ENCODE measurements at regions not wholly inside any gene's neighbourhood (a gene's known extent, or its start where the extent isn't known, plus 50 kb on each side); places are given as distances from the start of the nearest gene placed in this dataset.
"Not testable (repeated sequence)": the region's sequence is repeated elsewhere in the genome, so short reads cannot be mapped to it uniquely, and the experiment has no call there.

DNA sequence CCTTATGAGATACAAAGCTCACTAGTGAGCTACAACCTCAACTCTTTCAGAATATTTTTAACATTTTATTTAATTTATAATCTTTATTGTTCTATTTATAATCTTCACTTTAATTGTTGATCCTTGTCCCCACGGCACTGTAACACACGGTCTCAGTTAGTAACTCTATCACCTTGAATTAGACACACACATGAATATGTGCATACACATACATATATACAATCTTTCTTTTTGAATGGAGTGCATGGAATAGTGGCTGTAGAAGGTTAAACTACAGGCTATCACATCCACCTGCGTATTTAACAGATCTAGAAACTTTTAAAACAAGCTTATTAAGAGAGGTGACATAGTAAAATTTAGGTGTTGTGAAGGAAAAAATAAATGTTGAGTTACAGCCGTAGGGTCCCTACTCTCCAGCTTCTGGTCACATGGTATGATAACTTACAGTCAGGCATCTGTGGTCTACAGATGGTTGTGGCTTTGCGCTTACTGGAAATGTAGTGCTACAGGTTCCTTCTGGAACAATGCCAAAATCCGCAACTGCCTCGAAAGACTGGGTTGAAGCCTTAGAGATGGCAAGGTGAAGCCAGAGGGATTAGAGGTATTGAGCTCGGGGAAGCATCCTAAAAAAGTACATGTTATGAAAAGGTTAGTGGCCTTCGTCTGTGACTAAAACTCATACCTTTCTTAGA lies 1324.1 kb upstream of the SLC39A10 start:
- no peak for DNase-seq

GRCh38 chr2:194328456-194328855 lies 1328.6 kb upstream of the SLC39A10 start:
- DNase-seq = no peak

- no peak for DNase-seq
These were observed 1329.7 kb upstream of the SLC39A10 start for GRCh38 chr2:194327196-194327888.

GRCh38 chr2:194323740-194324139 lies 1333.3 kb upstream of the SLC39A10 start:
- DNase-seq = no peak

DNA sequence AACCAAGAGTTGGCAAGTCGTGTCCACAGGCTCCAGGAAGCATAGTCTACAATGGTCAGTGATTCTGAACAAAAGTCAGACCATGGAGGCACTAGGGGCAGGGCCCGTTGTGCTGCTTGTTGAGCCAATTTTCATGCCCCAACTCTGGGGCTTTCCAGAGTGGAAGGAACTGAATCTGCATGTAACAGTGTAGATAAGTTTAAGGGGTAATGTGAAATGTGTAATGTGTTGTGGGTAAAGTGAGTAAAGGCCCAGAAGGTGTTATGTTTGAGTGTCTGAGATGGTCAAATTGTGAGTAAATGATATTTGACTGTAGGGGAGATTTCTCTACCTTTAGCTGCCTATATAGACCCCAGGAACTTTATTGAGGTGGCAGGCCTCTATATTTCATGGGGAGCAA lies 1336.5 kb upstream of the SLC39A10 start:
- no peak for DNase-seq

DNA sequence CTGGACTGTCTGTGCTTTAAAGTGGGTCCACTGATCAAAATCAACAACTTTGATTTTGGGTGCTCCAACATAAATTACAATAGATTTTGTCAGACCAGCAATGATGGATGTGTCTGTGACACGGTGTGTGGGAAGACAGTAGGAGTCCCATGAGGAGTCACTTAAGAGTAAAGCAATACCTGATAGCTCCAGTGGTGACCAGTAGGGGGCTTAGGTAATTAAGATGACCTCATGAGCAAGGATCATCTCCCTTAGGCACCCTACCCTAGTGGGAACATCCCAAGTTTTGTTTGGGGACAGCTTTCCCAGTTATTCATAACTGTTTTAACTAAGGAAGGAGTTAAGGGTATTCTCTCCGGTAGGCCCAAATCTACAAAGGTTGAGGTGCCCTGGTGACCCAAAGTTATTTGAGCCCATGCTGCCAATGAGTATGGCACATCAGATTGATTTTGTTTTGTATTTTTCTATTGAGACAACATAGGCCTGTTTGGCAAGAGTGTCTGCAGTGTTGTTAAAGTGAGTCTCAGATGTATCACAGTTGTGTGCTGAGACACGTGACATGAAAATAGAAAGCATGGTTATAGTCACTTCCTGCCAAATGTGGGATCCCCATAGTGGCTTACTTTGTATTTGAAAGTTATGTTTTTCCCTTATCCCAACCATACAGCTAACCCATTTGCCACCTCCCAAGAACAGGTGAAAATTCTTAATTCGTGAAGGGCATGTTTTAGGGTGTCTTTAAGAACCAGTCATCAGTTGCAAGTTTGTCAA lies 1337.6 kb upstream of the SLC39A10 start:
- no peak for DNase-seq

- DNase-seq = no peak
These were observed 1343.0 kb upstream of the SLC39A10 start for GRCh38 chr2:194314042-194314441.

DNA sequence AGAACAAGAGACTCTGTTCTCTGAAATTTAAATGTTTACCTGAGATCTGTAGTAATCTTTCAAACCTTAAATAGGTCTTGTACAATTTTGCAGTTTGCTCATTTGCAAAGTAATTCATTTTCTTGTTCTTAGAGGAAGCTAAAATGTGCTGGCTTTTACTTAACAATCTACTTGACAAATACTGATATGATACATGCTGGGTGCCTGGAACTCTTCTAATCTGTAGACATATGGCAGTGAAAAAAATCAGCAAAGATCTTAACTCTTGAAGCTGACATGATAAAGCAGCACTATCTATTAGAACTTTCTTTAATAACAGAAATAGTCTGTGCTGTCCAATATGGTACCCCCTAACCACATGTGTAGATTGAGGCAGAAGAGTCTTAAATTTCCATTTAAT lies 1352.8 kb upstream of the SLC39A10 start:
- DNase-seq = no peak

- DNase-seq = no peak
These were observed 1355.1 kb upstream of the SLC39A10 start for GRCh38 chr2:194301946-194302345.

DNA sequence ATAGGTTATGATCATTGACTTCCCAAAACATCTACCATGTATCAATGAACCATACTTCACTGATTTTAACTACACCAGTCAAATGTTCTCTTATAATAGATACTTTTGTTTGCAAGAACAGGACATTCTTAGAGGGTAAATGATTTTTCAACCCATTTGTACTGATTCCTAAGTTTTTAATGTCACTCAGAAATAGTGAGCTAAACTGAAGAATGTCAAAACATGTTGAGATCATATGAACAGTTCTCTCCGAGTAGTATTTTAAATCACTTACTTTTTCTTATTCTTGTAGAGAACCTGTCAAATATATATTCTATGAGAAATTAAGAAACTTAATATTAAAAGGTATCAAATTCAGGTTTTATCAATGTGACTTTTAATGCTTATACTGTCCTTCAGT lies 1362.9 kb upstream of the SLC39A10 start:
- DNase-seq = no peak

- no peak for DNase-seq
These were observed 1365.9 kb upstream of the SLC39A10 start for GRCh38 chr2:194291104-194291503.

GRCh38 chr2:194289712-194290346 lies 1367.2 kb upstream of the SLC39A10 start:
- no peak for DNase-seq

- not testable (repeated sequence) for DNase-seq
These were observed 1380.4 kb upstream of the SLC39A10 start for GRCh38 chr2:194276667-194277066.

DNA sequence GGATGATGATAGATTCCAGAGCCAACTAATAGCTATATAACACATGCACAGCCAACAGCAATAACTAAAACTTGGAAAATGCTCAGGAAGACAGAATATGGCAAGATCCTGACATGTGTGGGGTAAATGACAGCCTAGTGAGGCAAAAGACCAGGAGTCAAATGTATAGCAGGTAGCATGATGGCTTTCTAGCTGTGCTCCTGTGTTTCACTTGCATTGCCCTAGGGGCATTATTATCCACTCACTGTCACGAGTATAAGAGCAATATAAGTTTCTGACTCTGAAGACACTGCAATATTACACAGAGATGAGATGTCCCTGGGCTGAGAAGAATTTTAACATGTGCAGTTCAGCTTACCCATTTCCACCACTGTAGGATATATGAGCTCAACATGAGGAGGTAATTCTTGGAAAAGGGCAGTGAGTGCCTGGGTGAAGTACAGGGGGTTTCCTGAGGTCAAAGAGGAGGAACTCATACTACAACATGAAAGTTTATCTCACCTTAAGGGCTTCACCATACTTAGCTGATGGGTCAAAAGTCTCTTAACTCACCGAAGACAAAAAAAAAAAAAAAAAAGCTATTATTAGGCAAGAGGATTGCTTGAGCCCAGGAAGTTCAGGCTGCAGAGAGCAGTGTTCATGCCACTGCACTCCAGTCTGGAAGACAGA lies 1385.6 kb upstream of the SLC39A10 start:
- no peak for DNase-seq

- no peak for DNase-seq
These were observed 1386.4 kb upstream of the SLC39A10 start for GRCh38 chr2:194270648-194271047.

DNA sequence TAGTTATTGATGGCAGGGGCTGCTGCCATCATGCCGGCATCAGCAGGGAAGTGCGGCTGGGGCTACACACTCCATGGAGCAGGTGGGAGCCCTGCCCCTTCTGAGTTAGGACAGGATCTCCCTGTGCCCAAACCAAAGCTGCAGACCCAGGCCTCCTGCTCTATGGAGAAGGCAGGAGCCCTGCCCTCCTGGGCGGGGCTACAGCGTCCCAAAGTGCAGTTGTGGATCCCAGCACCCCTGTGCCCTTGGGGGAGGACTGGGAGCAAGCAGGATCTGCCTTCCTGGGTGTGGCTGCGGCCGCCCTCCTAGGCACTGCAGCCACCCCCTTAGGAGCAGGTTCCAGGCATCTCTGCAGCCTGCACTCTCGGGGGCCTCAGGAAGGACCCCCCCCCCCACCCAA lies 1392.4 kb upstream of the SLC39A10 start:
- no peak for DNase-seq

DNA sequence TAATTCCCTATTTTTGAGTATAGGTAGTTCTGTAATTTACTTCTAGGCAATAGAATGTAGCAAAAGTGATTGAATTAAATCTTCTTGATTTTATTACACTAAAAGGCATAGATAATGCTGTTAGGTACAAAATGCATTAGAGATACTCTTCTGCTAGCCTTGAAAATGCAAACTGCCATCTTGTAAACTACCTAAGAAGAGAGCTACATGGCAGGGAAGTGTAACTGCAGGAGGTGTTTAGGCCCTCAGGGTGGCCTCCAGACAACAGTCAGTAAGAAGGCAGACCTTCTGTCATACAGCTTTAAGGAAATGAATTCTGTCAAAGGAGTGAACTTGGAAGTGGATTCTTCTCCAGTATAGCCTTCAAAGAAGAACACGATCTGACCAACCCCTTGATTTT lies 1396.8 kb upstream of the SLC39A10 start:
- no peak for DNase-seq

DNA sequence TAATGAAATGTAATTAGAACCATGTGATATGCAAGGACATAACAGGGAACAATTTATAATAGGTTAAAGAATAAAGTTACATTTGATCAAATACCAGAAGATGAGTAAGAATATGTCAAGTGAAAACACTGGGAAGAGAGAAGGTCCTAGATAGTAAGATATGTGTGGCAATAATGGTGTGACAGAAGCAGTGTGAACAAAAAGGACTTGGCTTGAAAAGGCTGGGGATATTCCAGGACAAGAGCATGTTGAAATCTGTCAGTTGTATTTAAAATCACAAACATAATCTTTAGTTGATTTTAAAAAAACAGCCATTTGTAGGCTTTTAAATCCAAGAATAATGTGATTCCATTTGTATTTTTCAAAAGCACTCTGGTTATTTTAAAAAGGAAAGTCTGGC lies 1399.9 kb upstream of the SLC39A10 start:
- no peak for DNase-seq

- no peak for DNase-seq
These were observed 1403.3 kb upstream of the SLC39A10 start for GRCh38 chr2:194253528-194254259.

DNA sequence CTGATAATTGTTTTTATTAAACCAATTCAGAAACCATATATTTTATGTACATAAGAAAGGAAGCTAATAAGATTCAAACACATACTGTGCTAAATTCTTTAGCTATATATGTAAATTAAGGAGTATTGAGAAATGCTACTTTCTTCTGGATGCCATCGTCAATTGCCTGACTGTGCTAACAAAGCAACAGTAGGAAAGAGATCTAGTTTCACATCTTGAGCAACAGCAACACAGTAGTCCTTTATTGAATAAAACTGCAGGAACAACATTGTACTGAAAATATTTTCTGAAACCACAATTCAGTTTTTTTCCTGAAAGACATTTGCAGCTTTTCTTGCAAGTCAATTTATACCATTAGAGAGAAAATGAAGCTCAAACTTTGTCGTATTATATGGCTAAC lies 1404.9 kb upstream of the SLC39A10 start:
- DNase-seq = no peak

DNA sequence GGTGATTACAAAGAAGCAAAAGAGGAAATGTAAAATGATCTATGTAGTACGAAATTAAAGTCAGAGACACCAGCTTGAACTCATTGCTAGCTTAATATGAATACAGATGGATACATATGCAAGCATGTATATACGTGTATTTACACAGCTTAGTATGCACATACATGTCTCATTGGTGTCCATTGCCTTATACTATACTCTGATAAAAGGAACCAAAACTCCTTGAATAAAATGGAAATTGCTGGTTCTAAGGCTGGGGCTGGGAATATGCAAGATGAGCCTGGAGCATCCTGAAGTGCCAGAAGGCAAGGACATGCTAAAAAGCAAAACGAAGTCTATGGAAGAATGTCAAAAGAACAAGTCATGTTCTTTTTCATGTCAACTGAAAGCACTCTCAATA lies 1424.4 kb upstream of the SLC39A10 start:
- DNase-seq = no peak

GRCh38 chr2:194223218-194223617 lies 1433.8 kb upstream of the SLC39A10 start:
- no peak for DNase-seq

Measured in CD4-positive, alpha-beta T cell treated with Interleukin-6 for 4 hours (primary cell).